Calu3 (cell line): ENCODE measurements at regions not wholly inside any gene's neighbourhood (a gene's known extent, or its start where the extent isn't known, plus 50 kb on each side); places are given as distances from the start of the nearest gene placed in this dataset.

Experiments
- BruUV-seq: library from RNA; stranded (reverse); fragments of 400-500 nt; replicated peaks from 2 replicates; lab custom pipeline; 2021; lab: Mats Ljungman, UMichigan
- CTCF ChIA-PET: fragments of 300-600 bp; sonication (Branson Sonifier 250); formaldehyde crosslinking; loops from one replicate; lab custom pipeline; 2022; ENCODE audit warnings: antibody characterized with exemption; lab: Charles Lee
- DNase-seq: peaks from one replicate; pipeline ENCODE4 v3.0.0; 2022
- H3K27ac Mint-ChIP-seq: one replicate; pipeline ENCODE4 v1.8.0; 2022; ENCODE audit warnings: mixed read lengths; ENCODE audit not compliant: unreplicated experiment
- H3K27me3 Mint-ChIP-seq: one replicate; pipeline ENCODE4 v1.8.0; 2022; ENCODE audit warnings: mixed read lengths; ENCODE audit not compliant: unreplicated experiment
- H3K36me3 Mint-ChIP-seq: one replicate; pipeline ENCODE4 v1.8.0; 2022; ENCODE audit warnings: mild to moderate bottlenecking, moderate library complexity, mixed read lengths; ENCODE audit not compliant: insufficient read depth, unreplicated experiment
- H3K4me1 Mint-ChIP-seq: one replicate; pipeline ENCODE4 v1.8.0; 2022; ENCODE audit warnings: mild to moderate bottlenecking, low read depth, mixed read lengths; ENCODE audit not compliant: unreplicated experiment
- H3K4me3 Mint-ChIP-seq: one replicate; pipeline ENCODE4 v1.8.0; 2022; ENCODE audit warnings: mild to moderate bottlenecking, low read depth, moderate library complexity, mixed read lengths; ENCODE audit not compliant: unreplicated experiment
- H3K9me3 Mint-ChIP-seq: one replicate; pipeline ENCODE4 v1.8.0; 2022; ENCODE audit warnings: low read depth, mixed read lengths; ENCODE audit not compliant: unreplicated experiment
- intact Hi-C: fragments of 100-400 bp; cut with micrococcal nuclease; formaldehyde crosslinking; loops from one replicate; pipeline ENCODE4 v1.10.0; 2022; ENCODE audit not compliant: unreplicated experiment
- TF ChIP-seq, protein P1 (sequence below): fragments of 200-600 bp; IDR thresholded peaks from one replicate; pipeline ENCODE4 v1.8.0; 2022; ENCODE audit warnings: antibody characterized with exemption; ENCODE audit not compliant: unreplicated experiment

DNA sequence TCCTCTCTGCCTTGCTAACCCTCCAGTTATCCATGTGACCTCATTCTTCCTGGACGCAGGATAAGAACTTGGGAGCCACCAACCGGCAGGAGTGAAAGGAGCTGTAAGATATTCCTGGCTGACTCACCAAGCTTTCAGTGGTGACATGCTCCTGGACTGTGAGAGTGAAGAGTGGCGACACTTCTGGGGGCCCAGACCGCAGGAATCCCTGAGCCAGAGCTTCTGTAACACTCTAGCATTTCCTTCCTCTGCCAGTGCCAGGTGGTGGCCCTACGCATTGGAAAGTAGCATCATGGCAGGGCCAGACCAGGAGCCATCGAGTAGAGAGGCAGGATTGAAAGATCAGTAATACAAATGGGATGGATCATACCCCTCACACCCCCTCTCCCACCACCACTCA lies 474.3 kb downstream of the ACTRT1 start:
- intact Hi-C loops: no loop called here
- BruUV-seq: no TSS peak
- H3K36me3 Mint-ChIP-seq: no peaks in the 10 kb centered on the region
- CTCF ChIA-PET: no interaction called here
- H3K27me3 Mint-ChIP-seq: no peaks in the 10 kb centered on the region
- H3K4me1 Mint-ChIP-seq: no peaks in the 10 kb centered on the region
- no peak overlapping the region for H3K27ac Mint-ChIP-seq
- H3K9me3 Mint-ChIP-seq: peaks cover 11% of the 10 kb centered on the region
- H3K4me3 Mint-ChIP-seq: no peak overlapping the region
- TF ChIP-seq, protein P1, sequence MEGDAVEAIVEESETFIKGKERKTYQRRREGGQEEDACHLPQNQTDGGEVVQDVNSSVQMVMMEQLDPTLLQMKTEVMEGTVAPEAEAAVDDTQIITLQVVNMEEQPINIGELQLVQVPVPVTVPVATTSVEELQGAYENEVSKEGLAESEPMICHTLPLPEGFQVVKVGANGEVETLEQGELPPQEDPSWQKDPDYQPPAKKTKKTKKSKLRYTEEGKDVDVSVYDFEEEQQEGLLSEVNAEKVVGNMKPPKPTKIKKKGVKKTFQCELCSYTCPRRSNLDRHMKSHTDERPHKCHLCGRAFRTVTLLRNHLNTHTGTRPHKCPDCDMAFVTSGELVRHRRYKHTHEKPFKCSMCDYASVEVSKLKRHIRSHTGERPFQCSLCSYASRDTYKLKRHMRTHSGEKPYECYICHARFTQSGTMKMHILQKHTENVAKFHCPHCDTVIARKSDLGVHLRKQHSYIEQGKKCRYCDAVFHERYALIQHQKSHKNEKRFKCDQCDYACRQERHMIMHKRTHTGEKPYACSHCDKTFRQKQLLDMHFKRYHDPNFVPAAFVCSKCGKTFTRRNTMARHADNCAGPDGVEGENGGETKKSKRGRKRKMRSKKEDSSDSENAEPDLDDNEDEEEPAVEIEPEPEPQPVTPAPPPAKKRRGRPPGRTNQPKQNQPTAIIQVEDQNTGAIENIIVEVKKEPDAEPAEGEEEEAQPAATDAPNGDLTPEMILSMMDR: no peak
- DNase-seq: no peak

DNA sequence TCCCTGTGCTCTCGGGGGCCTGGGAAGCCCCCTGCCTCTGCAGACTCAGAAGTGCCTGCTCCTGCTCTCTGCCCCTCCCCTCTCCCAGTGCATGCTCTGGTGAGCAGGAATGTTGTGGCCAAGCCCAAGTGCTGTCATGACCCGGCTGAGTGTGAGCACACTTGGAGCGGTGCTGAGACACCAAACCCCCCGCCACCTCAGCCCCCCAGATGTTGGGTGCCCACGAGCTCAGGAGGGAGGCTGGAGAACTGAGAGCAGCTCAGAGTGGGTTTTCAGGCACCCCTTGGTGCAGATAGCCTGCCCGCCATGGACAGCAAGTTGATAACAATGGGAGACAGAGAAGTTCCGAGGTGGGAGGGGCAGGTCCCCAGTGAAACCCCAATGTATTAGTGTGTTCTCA lies 477.4 kb downstream of the ACTRT1 start:
- no peak overlapping the region for H3K27ac Mint-ChIP-seq
- intact Hi-C loops: no loop called here
- H3K27me3 Mint-ChIP-seq: no peaks in the 10 kb centered on the region
- H3K36me3 Mint-ChIP-seq: no peaks in the 10 kb centered on the region
- BruUV-seq: no TSS peak
- no peaks in the 10 kb centered on the region for H3K4me1 Mint-ChIP-seq
- TF ChIP-seq, protein P1: no peak
- no peak for DNase-seq
- peaks cover 13% of the 10 kb centered on the region for H3K9me3 Mint-ChIP-seq
- CTCF ChIA-PET: no interaction called here
- no peak overlapping the region for H3K4me3 Mint-ChIP-seq

DNA sequence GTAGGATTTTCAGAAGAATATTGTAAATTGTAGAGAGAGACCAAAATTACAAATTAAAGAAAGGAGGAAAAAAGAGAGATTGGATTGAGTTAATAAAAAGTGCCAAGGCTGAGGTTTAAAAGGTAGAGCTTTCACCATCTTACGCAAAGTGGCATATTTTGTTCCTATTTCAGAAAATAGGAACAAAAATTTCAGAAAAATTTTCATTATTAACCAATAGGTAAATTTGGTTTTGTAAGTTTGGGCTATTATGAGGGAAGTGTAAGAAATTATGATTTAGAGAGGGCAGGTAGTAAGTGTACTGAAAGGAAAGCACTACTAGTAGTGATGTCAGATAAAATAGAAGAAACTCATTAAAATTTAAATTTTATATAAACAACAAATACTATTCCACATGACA lies 479.7 kb downstream of the ACTRT1 start:
- no peak overlapping the region for H3K27ac Mint-ChIP-seq
- no peaks in the 10 kb centered on the region for H3K4me1 Mint-ChIP-seq
- no TSS peak for BruUV-seq
- H3K4me3 Mint-ChIP-seq: no peak overlapping the region
- TF ChIP-seq, protein P1: no peak
- CTCF ChIA-PET: no interaction called here
- no peaks in the 10 kb centered on the region for H3K27me3 Mint-ChIP-seq
- peaks cover 18% of the 10 kb centered on the region for H3K9me3 Mint-ChIP-seq
- intact Hi-C loops: no loop called here
- H3K36me3 Mint-ChIP-seq: no peaks in the 10 kb centered on the region
- no peak for DNase-seq

DNA sequence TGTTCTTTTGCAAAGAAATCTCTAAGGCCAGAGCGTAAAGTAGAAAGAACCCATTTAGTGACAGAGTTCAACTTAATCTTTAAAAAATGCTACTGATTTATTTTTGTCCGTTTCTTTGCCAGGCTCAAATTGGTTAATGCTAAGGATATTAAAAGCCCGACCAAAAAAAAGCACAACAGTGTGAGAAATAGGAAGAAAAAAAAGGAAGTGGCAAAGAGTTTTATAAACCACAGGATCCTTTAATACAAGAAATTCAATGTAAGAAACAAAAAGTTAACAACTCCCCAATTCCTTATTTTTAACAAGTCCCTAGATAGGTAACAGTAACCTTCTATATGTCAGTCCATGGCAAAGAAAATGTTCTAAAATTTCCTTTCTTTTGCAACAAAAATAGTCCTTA lies 480.4 kb downstream of the ACTRT1 start:
- TF ChIP-seq, protein P1: no peak
- Mint-ChIP-seq H3K4me3 (no peak overlapping the region), H3K9me3 (peaks cover 18% of the 10 kb centered on the region), H3K27me3 (no peaks in the 10 kb centered on the region), H3K4me1 (no peaks in the 10 kb centered on the region), H3K36me3 (no peaks in the 10 kb centered on the region), H3K27ac (no peak overlapping the region)
- no TSS peak for BruUV-seq
- intact Hi-C loops: no loop called here
- no peak for DNase-seq
- CTCF ChIA-PET: no interaction called here
